Muscle layer of duodenum (tissue), 2 donors: ENCODE measurements at regions not wholly inside any gene's neighbourhood (a gene's known extent, or its start where the extent isn't known, plus 50 kb on each side); places are given as distances from the start of the nearest gene placed in this dataset.

ENCODE experiments used
- H3K27ac ChIP-seq: one replicate; pipeline ENCODE4 v1.7.0; 2013; ENCODE audit warnings: mild to moderate bottlenecking, low read length
- H3K27me3 ChIP-seq: one replicate; pipeline ENCODE4 v1.7.0; 2013; ENCODE audit warnings: low read depth, mild to moderate bottlenecking, control low read depth, low read length
- H3K36me3 ChIP-seq, 2 donors: one replicate each; pipeline ENCODE4 v1.7.0; 2013; ENCODE audit warnings: low read length in 2 of 2, control low read depth in 1 of 2, mild to moderate bottlenecking in 1 of 2; ENCODE audit not compliant: insufficient read depth in 2 of 2, control insufficient read depth in 1 of 2
- H3K4me1 ChIP-seq, 2 donors: one replicate each; pipeline ENCODE4 v1.7.0; 2013; ENCODE audit warnings: low read length in 2 of 2, mild to moderate bottlenecking in 2 of 2, control low read depth in 1 of 2, moderate library complexity in 1 of 2; ENCODE audit not compliant: insufficient read depth in 2 of 2, control insufficient read depth in 1 of 2
- H3K4me3 ChIP-seq, 2 donors: one replicate each; pipeline ENCODE4 v1.7.0; 2013; ENCODE audit warnings: low read length in 2 of 2, low read depth in 1 of 2, mild to moderate bottlenecking in 1 of 2
- H3K9me3 ChIP-seq, 2 donors: one replicate each; pipeline ENCODE4 v1.7.0; 2013; ENCODE audit warnings: low read length in 2 of 2, control low read depth in 1 of 2, mild to moderate bottlenecking in 1 of 2; ENCODE audit not compliant: control insufficient read depth in 1 of 2
- donor health status: healthy.

DNA sequence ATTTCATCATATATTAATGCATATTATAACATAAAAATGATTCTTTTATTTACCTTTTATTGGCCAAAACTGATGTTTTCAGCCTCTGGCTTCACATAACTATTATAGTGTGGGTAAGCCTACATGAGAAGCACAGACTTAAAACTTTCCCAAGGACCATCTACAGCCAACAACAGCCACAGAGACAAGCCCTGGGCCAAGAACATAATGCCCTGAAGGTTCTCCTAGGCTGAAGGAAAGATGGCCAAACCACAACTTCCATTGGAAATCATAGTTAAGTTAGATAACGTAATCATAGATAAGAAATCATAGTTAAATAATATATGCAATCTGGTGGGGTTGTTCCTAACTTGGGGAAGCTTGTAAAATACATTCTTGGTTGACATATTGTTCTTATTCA, 280.0 kb upstream of the EMCN start:
- Histone ChIP-seq H3K4me3 (no peak overlapping the region), H3K36me3 (no peaks in the 10 kb centered on the region), H3K9me3 (no peaks in the 10 kb centered on the region), H3K27ac (no peak overlapping the region), H3K4me1 (peaks cover 0 to 2% of the 10 kb centered on the region in 2 donors), H3K27me3 (no peaks in the 10 kb centered on the region)

DNA sequence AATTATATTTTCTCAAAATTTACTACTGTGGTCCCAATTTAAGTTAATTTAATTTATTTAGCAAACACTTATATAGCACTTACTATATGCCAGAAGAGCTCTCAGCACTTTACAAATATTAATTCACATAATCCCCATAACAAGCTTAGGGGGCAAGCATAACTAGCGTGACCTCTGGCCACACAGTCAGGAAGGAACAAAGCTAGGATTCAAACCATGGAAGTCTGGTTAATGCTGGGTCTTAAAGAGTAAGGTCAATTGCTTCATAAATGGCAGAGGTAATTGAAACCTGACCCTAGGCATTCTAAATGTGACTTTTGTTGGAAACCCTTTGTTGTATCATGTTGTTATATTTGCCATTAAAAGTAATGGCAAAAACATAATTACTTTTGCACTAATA, 279.5 kb upstream of the EMCN start:
- Histone ChIP-seq H3K4me1 (peaks cover 0 to 2% of the 10 kb centered on the region in 2 donors), H3K4me3 (no peak overlapping the region), H3K27me3 (no peaks in the 10 kb centered on the region), H3K36me3 (no peaks in the 10 kb centered on the region), H3K9me3 (no peaks in the 10 kb centered on the region), H3K27ac (no peak overlapping the region)

DNA sequence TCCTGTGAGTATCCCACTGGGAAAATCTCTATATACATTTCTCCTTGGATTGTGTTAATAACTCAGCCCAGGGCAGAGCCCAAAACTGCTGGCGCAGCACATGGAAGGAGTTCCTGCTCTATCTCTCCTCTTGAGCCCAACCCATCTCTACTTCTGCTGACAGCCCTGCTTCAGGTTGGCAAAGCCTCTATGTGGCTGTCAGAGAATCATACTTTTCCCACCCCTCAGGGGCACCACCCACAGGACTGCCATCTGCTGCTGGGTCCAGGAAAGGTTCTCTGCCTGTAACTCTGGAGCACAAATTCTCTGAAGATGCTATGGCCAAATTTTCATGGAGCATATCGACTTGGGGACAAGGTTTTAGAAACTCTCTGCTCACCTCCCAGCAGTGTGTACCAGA, 278.5 kb upstream of the EMCN start:
- H3K27me3 ChIP-seq, result no peaks in the 10 kb centered on the region
- no peak overlapping the region for H3K4me3 ChIP-seq
- H3K9me3 ChIP-seq, result no peaks in the 10 kb centered on the region
- H3K4me1 ChIP-seq, result peaks cover 0 to 2% of the 10 kb centered on the region in 2 donors
- no peak overlapping the region for H3K27ac ChIP-seq
- H3K36me3 ChIP-seq, result no peaks in the 10 kb centered on the region

DNA sequence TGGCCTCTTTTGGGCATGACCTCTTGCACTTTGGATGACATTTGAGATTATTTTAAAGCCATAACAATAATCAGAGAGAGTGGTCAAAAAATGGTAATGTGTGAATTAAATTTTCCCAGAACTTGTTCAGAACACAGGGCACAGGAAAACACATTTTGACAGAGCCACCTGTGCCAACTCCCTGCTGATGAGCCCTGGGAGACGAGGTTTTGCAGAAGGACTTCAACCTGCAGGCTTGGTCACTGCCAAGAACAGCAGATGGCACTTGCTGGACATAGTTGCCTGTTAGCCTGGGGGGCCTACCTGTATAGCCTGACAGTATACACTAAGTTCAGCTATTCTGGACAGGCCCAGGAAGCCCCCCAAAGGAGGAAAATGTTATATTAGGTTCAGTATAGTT, 277.8 kb upstream of the EMCN start:
- Histone ChIP-seq H3K4me3 (no peak overlapping the region), H3K9me3 (no peaks in the 10 kb centered on the region), H3K4me1 (peaks cover 0 to 2% of the 10 kb centered on the region in 2 donors), H3K36me3 (no peaks in the 10 kb centered on the region), H3K27ac (no peak overlapping the region), H3K27me3 (no peaks in the 10 kb centered on the region)

DNA sequence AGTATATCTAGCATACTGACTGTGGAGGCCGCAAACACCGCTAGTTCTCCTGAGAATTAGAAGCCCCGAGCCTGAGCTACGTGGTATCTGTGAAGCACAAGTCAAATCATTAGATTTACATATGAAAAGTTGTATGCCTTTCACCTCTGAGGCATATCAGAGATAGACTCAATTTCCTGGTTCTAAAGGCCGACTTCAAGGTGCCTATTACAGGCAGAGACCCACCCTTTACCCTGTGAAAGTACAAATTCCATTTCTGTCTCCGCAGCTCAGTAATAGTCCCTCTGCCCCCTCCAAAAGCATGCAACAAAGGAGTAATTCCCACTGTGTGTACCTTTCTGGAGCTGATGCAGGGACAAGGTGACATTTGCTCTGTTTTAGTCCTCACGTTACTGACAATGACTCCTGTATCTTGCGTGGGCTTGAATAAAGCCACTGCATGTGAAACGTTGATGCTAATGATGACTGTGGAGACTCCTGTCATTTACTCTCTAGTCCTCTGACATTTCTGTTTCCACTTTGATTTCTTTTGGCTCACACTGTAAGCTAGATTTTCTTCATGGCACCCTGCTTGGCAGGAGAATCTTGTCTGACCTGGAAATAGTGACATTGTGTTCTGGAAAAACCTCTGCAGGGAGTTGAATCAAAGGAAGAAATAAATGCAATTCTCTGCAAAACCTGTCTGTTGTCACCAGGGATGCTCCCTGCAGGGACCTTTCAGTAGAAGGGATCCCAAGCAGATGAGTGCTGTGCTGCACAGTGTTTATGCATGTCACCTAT, 273.2 kb upstream of the EMCN start:
- H3K27me3 ChIP-seq, result no peaks in the 10 kb centered on the region
- no peaks in the 10 kb centered on the region for H3K9me3 ChIP-seq
- H3K4me1 ChIP-seq, result no peaks in the 10 kb centered on the region
- H3K36me3 ChIP-seq, result no peaks in the 10 kb centered on the region
- no peak overlapping the region for H3K4me3 ChIP-seq
- no peak overlapping the region for H3K27ac ChIP-seq

DNA sequence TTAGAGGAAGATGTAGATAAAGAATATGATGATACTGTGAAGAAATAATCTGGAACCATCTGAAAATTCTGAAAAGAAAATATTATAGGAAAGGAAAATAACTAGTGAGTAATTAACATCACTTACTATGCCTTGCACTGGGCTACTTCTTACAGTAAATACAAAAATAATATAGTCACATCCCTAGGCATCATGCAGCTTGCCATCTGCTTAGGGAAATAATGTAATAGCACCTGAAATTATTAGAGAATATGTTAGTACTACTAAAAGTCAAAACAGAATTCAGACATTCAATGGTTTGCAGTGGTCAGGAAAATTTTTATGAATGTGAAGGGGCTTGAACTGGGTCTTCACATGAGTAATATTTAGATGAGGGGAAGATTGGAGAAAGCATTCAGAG, 272.2 kb upstream of the EMCN start:
- H3K4me3 ChIP-seq, result no peak overlapping the region
- H3K27me3 ChIP-seq, result no peaks in the 10 kb centered on the region
- H3K9me3 ChIP-seq, result no peaks in the 10 kb centered on the region
- H3K4me1 ChIP-seq, result no peaks in the 10 kb centered on the region
- H3K27ac ChIP-seq, result no peak overlapping the region
- H3K36me3 ChIP-seq, result no peaks in the 10 kb centered on the region

DNA sequence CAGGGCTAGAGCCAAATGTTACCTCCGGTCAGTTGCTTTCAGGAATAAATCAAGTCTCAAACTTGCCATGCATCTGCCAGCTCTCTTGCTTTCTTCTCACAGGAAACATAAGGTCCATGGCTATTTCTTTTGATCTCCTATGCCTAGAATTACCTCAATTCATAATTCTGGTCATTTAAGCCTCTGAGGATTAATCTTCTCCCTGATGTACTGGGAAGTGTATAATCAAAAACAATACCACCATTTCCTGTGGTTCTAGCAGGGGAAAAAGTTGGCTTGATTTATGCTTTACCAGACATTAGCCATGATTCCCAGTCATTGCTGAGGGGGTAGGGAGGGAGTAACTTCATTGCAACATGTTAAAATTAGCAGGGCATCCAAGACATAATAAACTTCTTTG, 268.7 kb upstream of the EMCN start:
- no peak overlapping the region for H3K27ac ChIP-seq
- no peaks in the 10 kb centered on the region for H3K36me3 ChIP-seq
- no peak overlapping the region for H3K4me3 ChIP-seq
- no peaks in the 10 kb centered on the region for H3K27me3 ChIP-seq
- no peaks in the 10 kb centered on the region for H3K4me1 ChIP-seq
- H3K9me3 ChIP-seq, result no peaks in the 10 kb centered on the region

DNA sequence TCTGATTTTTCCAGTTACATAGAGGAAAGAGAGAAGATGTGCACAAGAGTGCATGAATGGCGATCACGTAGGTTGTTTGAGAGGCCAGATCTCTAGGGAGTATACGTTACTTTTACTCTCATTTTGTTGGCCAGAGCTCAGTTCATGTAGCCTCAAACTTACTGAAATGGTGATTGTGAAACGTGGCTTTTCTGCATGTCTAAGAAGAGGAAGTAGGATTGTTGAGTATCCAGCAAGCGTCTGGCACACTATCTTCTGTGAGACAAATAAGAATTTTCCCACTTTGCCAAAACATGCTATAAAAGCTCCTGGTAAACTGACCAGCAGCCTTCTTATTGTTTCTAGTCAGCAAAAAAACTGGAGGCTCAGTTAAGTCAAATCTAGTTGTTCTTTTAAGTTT, 264.5 kb upstream of the EMCN start:
- H3K9me3 ChIP-seq, result no peaks in the 10 kb centered on the region
- no peaks in the 10 kb centered on the region for H3K36me3 ChIP-seq
- no peaks in the 10 kb centered on the region for H3K4me1 ChIP-seq
- no peaks in the 10 kb centered on the region for H3K27me3 ChIP-seq
- H3K27ac ChIP-seq, result no peak overlapping the region
- H3K4me3 ChIP-seq, result no peak overlapping the region

DNA sequence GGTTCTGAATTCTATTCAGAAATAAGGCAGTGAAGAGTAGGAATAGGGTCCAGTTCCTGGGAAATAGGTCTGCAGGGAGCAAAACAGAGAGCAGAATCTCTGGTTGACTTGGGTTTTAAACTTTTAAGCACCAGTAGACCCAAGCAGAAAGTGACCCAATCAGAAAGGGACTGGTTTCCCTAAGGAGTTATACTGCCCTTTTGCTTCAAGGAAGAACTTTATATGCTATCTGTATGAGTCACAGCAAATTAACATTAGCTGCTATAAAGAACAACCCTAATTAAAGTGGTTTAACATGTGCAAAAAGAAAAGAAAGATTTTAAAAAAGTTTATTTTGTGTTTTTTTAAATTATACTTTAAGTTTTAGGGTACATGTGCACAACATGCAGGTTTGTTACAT, 263.6 kb upstream of the EMCN start:
- no peaks in the 10 kb centered on the region for H3K4me1 ChIP-seq
- H3K36me3 ChIP-seq, result no peaks in the 10 kb centered on the region
- H3K9me3 ChIP-seq, result no peaks in the 10 kb centered on the region
- no peak overlapping the region for H3K4me3 ChIP-seq
- no peaks in the 10 kb centered on the region for H3K27me3 ChIP-seq
- no peak overlapping the region for H3K27ac ChIP-seq

DNA sequence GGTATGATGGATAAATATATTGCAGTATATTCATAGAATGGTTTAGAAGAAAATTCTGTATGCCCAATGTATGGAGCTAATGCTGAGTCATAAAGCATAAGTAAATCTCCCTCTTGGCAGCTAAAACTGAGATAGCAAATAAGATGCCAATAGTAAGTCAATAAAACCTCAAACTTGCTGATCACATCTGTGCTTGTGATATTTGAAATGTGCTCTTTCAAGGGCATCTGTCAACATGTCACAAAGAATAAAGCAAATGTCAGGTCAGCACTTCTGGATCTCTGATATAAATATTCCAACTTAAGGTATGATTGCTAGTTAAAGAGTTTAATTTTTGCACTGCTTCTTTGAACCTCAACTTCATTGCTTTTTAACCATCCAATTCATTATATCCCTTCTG, 262.3 kb upstream of the EMCN start:
- no peaks in the 10 kb centered on the region for H3K4me1 ChIP-seq
- no peaks in the 10 kb centered on the region for H3K27me3 ChIP-seq
- H3K9me3 ChIP-seq, result peaks cover 0 to 3% of the 10 kb centered on the region in 2 donors
- H3K4me3 ChIP-seq, result no peak overlapping the region
- no peak overlapping the region for H3K27ac ChIP-seq
- no peaks in the 10 kb centered on the region for H3K36me3 ChIP-seq

DNA sequence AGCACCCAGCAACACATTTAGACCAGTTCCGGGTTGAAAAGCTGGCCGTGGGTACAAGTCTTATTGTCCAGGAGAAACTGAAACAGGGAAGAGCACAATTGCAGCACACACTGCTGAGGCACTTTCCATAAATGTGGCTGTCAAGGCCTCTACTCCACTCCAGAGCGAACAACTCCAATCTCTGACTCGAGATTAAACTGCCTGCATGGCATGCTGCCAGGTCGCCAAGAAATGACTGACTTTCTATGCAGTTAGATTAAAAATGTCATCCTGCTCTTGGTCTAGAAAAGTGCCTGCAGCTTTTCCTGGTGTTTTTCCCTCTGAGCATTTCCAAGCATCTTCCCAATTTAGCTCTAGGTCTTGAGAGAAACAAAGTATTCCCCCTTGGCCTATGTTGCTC, 260.6 kb upstream of the EMCN start:
- Histone ChIP-seq H3K27me3 (no peaks in the 10 kb centered on the region), H3K4me3 (no peak overlapping the region), H3K36me3 (no peaks in the 10 kb centered on the region), H3K27ac (no peak overlapping the region), H3K4me1 (no peaks in the 10 kb centered on the region), H3K9me3 (peaks cover 0 to 7% of the 10 kb centered on the region in 2 donors)

DNA sequence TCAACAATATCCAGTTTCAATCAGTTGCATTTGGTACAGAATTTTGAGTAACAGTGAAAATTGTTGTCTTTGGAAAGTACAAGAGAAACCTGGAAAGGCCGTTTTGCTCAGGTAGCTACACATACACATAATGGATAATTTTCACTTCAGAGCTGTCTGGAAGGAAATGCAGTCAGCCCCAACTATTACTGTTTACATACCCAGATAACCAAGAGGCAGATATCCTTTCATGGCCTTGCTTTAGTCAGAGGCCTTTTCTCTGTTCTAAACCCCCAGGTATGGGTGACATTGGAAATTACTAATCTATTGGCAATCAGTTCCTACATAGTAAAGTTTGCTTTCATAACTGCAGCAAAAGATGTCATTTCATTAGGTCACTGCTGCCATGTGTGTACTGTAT, 244.9 kb upstream of the EMCN start:
- H3K27ac ChIP-seq, result no peak overlapping the region
- H3K4me1 ChIP-seq, result no peaks in the 10 kb centered on the region
- H3K4me3 ChIP-seq, result no peak overlapping the region
- no peaks in the 10 kb centered on the region for H3K27me3 ChIP-seq
- H3K9me3 ChIP-seq, result peaks cover 0 to 17% of the 10 kb centered on the region in 2 donors
- no peaks in the 10 kb centered on the region for H3K36me3 ChIP-seq
